ENCODE measurements at regions not wholly inside any gene's neighbourhood (a gene's known extent, or its start where the extent isn't known, plus 50 kb on each side); places are given as distances from the start of the nearest gene placed in this dataset.

DNA sequence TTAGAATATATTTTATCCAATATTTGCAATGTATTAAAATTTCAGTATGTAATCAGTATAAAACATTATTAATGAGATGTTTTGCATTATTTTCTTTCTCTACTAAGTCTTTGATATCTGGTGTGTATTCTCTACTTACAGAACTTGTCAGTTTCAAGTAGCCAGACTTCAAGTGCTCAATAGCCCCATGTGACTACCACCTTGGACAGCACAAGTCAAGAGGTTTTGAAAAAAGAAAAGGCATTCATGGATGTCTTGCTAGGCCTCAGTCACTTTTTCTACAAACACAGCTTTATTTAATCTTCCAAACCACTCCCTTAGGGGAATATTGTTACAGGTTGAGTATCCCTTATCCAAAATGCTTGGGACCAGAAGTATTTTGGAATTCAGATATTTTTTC is 189.4 kb downstream of the QDPR start:
- no peak for TF ChIP-seq POLR2A (IDR thresholded peaks at IDR 0.05)
- TF ChIP-seq, protein P1, sequence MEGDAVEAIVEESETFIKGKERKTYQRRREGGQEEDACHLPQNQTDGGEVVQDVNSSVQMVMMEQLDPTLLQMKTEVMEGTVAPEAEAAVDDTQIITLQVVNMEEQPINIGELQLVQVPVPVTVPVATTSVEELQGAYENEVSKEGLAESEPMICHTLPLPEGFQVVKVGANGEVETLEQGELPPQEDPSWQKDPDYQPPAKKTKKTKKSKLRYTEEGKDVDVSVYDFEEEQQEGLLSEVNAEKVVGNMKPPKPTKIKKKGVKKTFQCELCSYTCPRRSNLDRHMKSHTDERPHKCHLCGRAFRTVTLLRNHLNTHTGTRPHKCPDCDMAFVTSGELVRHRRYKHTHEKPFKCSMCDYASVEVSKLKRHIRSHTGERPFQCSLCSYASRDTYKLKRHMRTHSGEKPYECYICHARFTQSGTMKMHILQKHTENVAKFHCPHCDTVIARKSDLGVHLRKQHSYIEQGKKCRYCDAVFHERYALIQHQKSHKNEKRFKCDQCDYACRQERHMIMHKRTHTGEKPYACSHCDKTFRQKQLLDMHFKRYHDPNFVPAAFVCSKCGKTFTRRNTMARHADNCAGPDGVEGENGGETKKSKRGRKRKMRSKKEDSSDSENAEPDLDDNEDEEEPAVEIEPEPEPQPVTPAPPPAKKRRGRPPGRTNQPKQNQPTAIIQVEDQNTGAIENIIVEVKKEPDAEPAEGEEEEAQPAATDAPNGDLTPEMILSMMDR (IDR thresholded peaks at IDR 0.05): no peak
- no peak for TF ChIP-seq EP300 (IDR thresholded peaks at IDR 0.05)
- no peak for TF ChIP-seq POLR2AphosphoS5 (IDR thresholded peaks at IDR 0.05)

Data from suprapubic skin (tissue), 4 donors.